Astrocyte (in vitro differentiated cells and primary cell): ENCODE measurements at regions not wholly inside any gene's neighbourhood (a gene's known extent, or its start where the extent isn't known, plus 50 kb on each side); places are given as distances from the start of the nearest gene placed in this dataset.
A peak's percentile ranks its signal among the peaks of the same experiment; 100 is the strongest.

ENCODE experiments used
- CTCF ChIP-seq: IDR thresholded peaks from 2 replicates; pipeline ENCODE4 v1.5.1; 2011; ENCODE audit warnings: low read depth, mild to moderate bottlenecking, inconsistent platforms, low read length, moderate library complexity; ENCODE audit not compliant: insufficient read depth
- EZH2 ChIP-seq: IDR thresholded peaks from 2 replicates; pipeline ENCODE4 v1.6.1; 2012; ENCODE audit warnings: mild to moderate bottlenecking, low read length, inconsistent platforms; ENCODE audit not compliant: insufficient read depth

GRCh38 chr6:142698751-142699150, 246.2 kb downstream of the HIVEP2 start:
- peak; percentile 10 for TF ChIP-seq CTCF
- no peak for TF ChIP-seq EZH2
